Sigmoid colon (tissue), 4 donors: ENCODE measurements at regions not wholly inside any gene's neighbourhood (a gene's known extent, or its start where the extent isn't known, plus 50 kb on each side); places are given as distances from the start of the nearest gene placed in this dataset.

Experiments
- POLR2A ChIP-seq, 2 donors: fragments of 450-650 bp; IDR thresholded peaks; one replicate each; pipeline ENCODE4 v1.6.1; 2016; ENCODE audit warnings: antibody characterized with exemption in 2 of 2, mild to moderate bottlenecking in 2 of 2, moderate library complexity in 2 of 2
- POLR2AphosphoS5 ChIP-seq, 4 donors: sonication (generic); formaldehyde crosslinking; IDR thresholded peaks; one replicate each; pipeline ENCODE4 v1.6.1; 2017; ENCODE audit warnings: antibody characterized with exemption in 4 of 4
- TF ChIP-seq, protein P1 (sequence below), 4 experiments: fragments of 450-650 bp in 3 of 4; fragments of 200-600 bp in 1 of 4; IDR thresholded peaks; one replicate each; pipeline ENCODE4 v1.5.1; 2016 to 2019; ENCODE audit warnings: antibody characterized with exemption in 4 of 4, mild to moderate bottlenecking in 3 of 4, moderate library complexity in 2 of 4

DNA sequence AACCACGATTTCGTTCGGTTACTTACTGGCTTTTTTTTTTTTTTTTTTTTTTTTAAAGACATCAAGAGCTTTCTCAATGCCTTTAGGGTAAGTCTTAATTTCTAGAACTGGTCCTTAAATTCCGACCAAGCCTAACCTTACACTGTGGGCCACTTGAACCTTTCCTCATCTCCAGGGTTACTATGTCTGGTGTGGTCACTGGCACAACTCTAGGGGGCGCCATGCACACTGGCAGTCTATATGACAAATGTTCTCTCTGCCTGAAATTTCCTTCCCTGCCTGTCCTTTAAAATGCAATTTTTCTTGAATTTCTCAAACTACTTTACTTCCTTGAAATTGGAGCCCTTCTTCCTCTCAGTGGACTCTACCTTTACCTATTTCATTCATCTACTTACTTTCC, 227.4 kb downstream of the KLF5 start:
- TF ChIP-seq POLR2A (IDR thresholded peaks at IDR 0.05): no peak
- TF ChIP-seq POLR2AphosphoS5 (IDR thresholded peaks at IDR 0.05): no peak
- TF ChIP-seq, protein P1, sequence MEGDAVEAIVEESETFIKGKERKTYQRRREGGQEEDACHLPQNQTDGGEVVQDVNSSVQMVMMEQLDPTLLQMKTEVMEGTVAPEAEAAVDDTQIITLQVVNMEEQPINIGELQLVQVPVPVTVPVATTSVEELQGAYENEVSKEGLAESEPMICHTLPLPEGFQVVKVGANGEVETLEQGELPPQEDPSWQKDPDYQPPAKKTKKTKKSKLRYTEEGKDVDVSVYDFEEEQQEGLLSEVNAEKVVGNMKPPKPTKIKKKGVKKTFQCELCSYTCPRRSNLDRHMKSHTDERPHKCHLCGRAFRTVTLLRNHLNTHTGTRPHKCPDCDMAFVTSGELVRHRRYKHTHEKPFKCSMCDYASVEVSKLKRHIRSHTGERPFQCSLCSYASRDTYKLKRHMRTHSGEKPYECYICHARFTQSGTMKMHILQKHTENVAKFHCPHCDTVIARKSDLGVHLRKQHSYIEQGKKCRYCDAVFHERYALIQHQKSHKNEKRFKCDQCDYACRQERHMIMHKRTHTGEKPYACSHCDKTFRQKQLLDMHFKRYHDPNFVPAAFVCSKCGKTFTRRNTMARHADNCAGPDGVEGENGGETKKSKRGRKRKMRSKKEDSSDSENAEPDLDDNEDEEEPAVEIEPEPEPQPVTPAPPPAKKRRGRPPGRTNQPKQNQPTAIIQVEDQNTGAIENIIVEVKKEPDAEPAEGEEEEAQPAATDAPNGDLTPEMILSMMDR (IDR thresholded peaks at IDR 0.05): no peak
